ENCODE measurements at regions not wholly inside any gene's neighbourhood (a gene's known extent, or its start where the extent isn't known, plus 50 kb on each side); places are given as distances from the start of the nearest gene placed in this dataset.
"Not testable (repeated sequence)": the region's sequence is repeated elsewhere in the genome, so short reads cannot be mapped to it uniquely, and the experiment has no call there.

DNA sequence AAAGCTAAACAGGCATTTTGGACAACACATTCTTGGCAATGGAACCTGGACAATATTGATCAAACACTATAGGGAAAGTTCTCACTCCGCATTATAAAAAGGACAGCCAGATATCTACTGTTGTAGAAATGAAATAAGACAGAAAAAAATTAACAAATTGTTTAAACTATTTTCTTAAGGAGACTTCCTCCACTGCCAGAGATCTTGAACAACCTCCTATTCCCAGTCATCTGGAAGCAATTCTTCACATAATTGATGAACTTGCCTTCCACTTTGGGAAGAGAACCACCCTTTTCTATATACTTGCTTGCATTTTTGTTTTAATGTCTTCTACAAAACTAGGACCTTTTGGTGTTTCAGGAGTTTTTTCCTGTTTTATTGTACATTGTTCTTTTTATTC lies 216.1 kb downstream of the CASP12 start:
- no peaks in the 10 kb centered on the region for H3F3A ChIP-seq (ENCODE audit: insufficient read depth)
- H4K20me1 ChIP-seq (ENCODE audit: low read depth, low read length), result no peaks in the 10 kb centered on the region
- H3K9me2 ChIP-seq (replicated peaks; ENCODE audit: insufficient read depth, low read length), result no peaks in the 10 kb centered on the region
- no peaks in the 10 kb centered on the region for H3K9me3 ChIP-seq (ENCODE audit: insufficient read depth, low read length)
- TF ChIP-seq, protein P1, sequence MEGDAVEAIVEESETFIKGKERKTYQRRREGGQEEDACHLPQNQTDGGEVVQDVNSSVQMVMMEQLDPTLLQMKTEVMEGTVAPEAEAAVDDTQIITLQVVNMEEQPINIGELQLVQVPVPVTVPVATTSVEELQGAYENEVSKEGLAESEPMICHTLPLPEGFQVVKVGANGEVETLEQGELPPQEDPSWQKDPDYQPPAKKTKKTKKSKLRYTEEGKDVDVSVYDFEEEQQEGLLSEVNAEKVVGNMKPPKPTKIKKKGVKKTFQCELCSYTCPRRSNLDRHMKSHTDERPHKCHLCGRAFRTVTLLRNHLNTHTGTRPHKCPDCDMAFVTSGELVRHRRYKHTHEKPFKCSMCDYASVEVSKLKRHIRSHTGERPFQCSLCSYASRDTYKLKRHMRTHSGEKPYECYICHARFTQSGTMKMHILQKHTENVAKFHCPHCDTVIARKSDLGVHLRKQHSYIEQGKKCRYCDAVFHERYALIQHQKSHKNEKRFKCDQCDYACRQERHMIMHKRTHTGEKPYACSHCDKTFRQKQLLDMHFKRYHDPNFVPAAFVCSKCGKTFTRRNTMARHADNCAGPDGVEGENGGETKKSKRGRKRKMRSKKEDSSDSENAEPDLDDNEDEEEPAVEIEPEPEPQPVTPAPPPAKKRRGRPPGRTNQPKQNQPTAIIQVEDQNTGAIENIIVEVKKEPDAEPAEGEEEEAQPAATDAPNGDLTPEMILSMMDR (IDR thresholded peaks at IDR 0.05; ENCODE audit: insufficient read depth, low read length, poor library complexity, severe bottlenecking), result no peak
- TF ChIP-seq EZH2phosphoT487 (conservative IDR thresholded peaks at IDR 0.05; ENCODE audit: low read length), result no peak
- H2AFZ ChIP-seq (ENCODE audit: low read depth, low read length, severe bottlenecking), result no peak overlapping the region
- no peak overlapping the region for H3K4me3 ChIP-seq (ENCODE audit: insufficient read depth, low read length, poor library complexity, severe bottlenecking)
- no peaks in the 10 kb centered on the region for H3K79me2 ChIP-seq (ENCODE audit: insufficient read depth, low read length)
- H3K9ac ChIP-seq (ENCODE audit: low read length), result no peak overlapping the region
- no peak overlapping the region for H3K4me2 ChIP-seq (ENCODE audit: low read depth, low read length, poor library complexity, severe bottlenecking)
- H3K27ac ChIP-seq (ENCODE audit: low read depth, low read length), result no peak overlapping the region
- no peaks in the 10 kb centered on the region for H3K27me3 ChIP-seq (ENCODE audit: low read length)
- H3K36me3 ChIP-seq (ENCODE audit: low read length), result no peaks in the 10 kb centered on the region

DNA sequence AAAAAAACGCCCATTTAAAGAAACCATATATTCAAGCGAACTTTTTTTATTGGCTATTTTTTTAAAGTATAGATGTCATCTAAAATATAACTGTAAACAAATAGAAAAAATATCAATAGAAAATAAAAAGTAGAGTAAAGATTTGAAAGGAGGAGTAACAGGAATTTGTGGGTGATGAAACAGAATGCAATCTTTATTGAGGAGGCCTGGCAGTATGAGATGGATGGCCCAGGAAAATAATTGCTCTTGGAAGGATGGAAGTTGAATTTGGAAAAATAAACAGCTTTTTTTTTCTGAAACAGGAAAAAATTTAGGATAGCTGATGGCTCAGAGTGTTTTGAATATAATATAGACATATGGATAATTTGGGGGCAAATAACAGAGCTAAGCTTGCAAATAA lies 219.0 kb downstream of the CASP12 start:
- Histone ChIP-seq H3K9me2 (replicated peaks; ENCODE audit: insufficient read depth, low read length) (no peaks in the 10 kb centered on the region), H3K36me3 (ENCODE audit: low read length) (no peaks in the 10 kb centered on the region), H3K4me3 (ENCODE audit: insufficient read depth, low read length, poor library complexity, severe bottlenecking) (no peak overlapping the region), H3K9ac (ENCODE audit: low read length) (no peak overlapping the region), H3K79me2 (ENCODE audit: insufficient read depth, low read length) (no peaks in the 10 kb centered on the region), H3K27me3 (ENCODE audit: low read length) (no peaks in the 10 kb centered on the region), H3K9me3 (ENCODE audit: insufficient read depth, low read length) (no peaks in the 10 kb centered on the region), H4K20me1 (ENCODE audit: low read depth, low read length) (no peaks in the 10 kb centered on the region), H3K4me2 (ENCODE audit: low read depth, low read length, poor library complexity, severe bottlenecking) (no peak overlapping the region), H2AFZ (ENCODE audit: low read depth, low read length, severe bottlenecking) (no peak overlapping the region), H3K27ac (ENCODE audit: low read depth, low read length) (no peak overlapping the region), H3F3A (ENCODE audit: insufficient read depth) (no peaks in the 10 kb centered on the region)
- TF ChIP-seq, protein P1 (IDR thresholded peaks at IDR 0.05; ENCODE audit: insufficient read depth, low read length, poor library complexity, severe bottlenecking), result no peak
- no peak for TF ChIP-seq EZH2phosphoT487 (conservative IDR thresholded peaks at IDR 0.05; ENCODE audit: low read length)

DNA sequence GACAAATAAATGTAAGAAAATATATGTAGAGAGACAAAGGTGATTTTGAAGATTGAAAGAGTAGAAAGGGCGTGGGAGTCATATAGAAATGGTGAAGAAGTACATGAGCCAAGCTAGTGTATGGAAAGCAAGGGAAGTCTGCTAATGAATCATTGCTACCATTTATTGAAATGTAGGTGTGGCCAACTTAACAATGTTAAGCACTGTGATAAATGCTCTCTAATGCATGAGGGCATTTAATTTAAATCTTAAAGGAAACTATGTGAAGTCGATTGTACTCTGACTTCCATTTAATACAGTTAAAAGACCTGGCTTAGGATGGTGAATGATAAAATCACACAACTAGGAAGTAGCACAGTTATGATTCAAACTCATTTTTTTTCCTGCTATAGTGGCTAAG lies 219.9 kb downstream of the CASP12 start:
- H3K4me2 ChIP-seq (ENCODE audit: low read depth, low read length, poor library complexity, severe bottlenecking), result no peak overlapping the region
- no peaks in the 10 kb centered on the region for H3K79me2 ChIP-seq (ENCODE audit: insufficient read depth, low read length)
- TF ChIP-seq, protein P1 (IDR thresholded peaks at IDR 0.05; ENCODE audit: insufficient read depth, low read length, poor library complexity, severe bottlenecking), result no peak
- no peak for TF ChIP-seq EZH2phosphoT487 (conservative IDR thresholded peaks at IDR 0.05; ENCODE audit: low read length)
- H3F3A ChIP-seq (ENCODE audit: insufficient read depth), result no peaks in the 10 kb centered on the region
- no peaks in the 10 kb centered on the region for H3K27me3 ChIP-seq (ENCODE audit: low read length)
- H4K20me1 ChIP-seq (ENCODE audit: low read depth, low read length), result no peaks in the 10 kb centered on the region
- no peak overlapping the region for H3K27ac ChIP-seq (ENCODE audit: low read depth, low read length)
- H3K9me2 ChIP-seq (replicated peaks; ENCODE audit: insufficient read depth, low read length), result no peaks in the 10 kb centered on the region
- no peak overlapping the region for H2AFZ ChIP-seq (ENCODE audit: low read depth, low read length, severe bottlenecking)
- H3K9ac ChIP-seq (ENCODE audit: low read length), result no peak overlapping the region
- no peaks in the 10 kb centered on the region for H3K36me3 ChIP-seq (ENCODE audit: low read length)
- H3K9me3 ChIP-seq (ENCODE audit: insufficient read depth, low read length), result no peaks in the 10 kb centered on the region
- no peak overlapping the region for H3K4me3 ChIP-seq (ENCODE audit: insufficient read depth, low read length, poor library complexity, severe bottlenecking)

DNA sequence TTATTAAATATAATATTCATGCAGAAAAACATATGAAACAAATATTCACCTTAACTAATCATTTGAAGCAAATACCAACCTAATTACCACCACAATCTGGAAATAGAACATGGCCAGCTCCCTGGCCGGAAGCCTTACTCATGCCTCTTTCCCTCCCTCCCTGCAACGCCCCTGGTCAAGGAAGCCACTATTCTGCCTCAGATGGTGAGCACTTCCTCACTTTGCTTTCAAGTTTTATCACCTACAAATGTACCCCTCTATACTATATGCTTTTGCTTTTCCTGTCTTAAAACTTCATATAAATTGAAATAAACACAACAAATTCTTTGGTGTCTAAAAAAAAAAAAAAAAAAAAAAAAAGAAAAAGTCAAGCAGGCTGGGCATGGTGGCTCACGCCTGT lies 221.2 kb downstream of the CASP12 start:
- H3K9ac ChIP-seq (ENCODE audit: low read length); H3K79me2 ChIP-seq (ENCODE audit: insufficient read depth, low read length); H3K4me3 ChIP-seq (ENCODE audit: insufficient read depth, low read length, poor library complexity, severe bottlenecking); H3K36me3 ChIP-seq (ENCODE audit: low read length); H3F3A ChIP-seq (ENCODE audit: insufficient read depth); H3K4me2 ChIP-seq (ENCODE audit: low read depth, low read length, poor library complexity, severe bottlenecking); H2AFZ ChIP-seq (ENCODE audit: low read depth, low read length, severe bottlenecking); H4K20me1 ChIP-seq (ENCODE audit: low read depth, low read length); H3K27ac ChIP-seq (ENCODE audit: low read depth, low read length); H3K9me2 ChIP-seq (replicated peaks; ENCODE audit: insufficient read depth, low read length); H3K9me3 ChIP-seq (ENCODE audit: insufficient read depth, low read length); H3K27me3 ChIP-seq (ENCODE audit: low read length): not testable (repeated sequence)

All from SU-DHL-6 (cell line).